ENCODE measurements at regions not wholly inside any gene's neighbourhood (a gene's known extent, or its start where the extent isn't known, plus 50 kb on each side); places are given as distances from the start of the nearest gene placed in this dataset.

DNA sequence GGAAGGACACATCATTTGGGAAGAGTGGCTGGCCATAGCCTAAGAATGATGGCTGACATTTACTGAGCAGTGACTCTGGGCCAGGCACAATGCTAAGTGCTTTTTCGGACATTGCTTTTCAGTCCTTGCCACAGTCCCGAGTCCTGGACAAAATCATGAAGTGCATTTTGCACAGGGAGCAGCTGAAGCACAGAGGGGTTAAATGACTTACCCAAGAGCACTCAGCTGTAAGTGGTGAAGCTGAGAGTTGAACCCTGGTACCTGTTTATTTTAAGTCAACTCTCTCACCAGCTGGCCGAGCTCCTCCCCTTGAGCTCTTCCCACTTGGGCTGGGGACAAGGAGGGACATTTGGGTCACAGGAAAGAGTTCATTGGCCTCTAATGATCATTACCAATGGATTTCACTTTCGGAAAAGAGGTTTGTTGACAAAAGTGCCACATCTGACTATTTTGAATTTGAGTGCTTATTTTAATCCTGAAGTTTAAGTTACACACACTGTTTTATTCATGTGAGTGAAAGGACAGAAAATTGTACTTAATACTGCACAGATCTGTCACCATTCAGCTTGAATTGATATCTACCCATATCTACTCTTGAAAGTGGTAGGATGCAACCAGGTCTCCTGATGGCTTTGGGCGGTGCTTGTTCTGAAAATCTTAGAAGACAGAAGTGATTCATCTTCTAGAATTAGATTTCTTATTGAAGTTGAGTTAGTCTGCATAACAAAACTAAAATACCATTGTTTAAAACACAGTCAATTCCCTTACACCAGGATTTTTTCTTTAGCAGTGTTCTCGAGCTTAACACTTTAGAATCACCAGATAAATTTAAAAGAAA is 368.7 kb upstream of the PROK2 start:
- in situ Hi-C loops (cut with MboI; ENCODE audit: low sequenced_read_pairs): no loop called here

DNA sequence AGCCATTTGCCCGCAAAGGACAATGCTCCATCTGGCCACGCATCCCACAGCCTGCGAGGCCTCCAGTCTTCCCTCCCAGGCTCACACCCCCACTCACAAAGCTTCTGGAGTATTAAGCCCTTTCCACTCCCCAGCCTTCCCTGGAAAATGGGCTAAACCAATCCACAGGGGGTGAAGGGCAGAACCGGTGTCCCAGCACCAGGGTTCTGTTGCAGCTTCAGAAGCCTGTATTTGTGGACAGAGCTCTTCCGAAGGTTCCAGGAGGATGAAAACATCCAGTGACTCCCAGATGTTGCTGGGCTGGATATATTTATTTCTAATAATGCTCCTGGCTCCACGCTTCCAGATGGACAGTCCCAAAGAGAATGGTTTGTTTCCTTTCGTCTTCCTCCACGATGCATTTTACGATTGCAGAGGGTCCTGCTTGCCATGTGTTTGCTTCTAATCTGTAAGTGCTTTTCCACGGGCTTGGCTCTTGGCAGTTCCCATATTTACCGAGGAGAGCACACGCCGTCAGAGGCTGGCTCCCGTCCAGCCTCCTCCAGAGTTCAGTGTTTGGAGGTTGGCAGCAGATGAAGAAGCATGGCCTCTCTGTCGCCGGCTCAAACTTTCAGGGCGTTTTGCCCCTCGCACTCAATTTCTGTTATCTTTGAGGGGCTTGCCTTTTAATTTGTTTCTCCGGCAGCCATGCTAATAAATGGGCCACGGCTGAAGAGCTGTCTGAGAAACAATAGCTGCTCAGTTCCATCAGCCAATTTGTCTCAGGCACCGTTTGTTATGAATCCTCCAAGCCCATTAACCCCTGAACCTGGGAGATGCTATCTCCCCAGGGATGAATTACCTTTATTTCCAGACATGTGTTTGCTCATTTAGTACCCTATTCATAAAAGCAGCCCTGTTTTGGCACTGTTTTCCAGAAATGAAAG is 367.9 kb upstream of the PROK2 start:
- in situ Hi-C loops (cut with MboI; ENCODE audit: low sequenced_read_pairs): no loop called here

DNA sequence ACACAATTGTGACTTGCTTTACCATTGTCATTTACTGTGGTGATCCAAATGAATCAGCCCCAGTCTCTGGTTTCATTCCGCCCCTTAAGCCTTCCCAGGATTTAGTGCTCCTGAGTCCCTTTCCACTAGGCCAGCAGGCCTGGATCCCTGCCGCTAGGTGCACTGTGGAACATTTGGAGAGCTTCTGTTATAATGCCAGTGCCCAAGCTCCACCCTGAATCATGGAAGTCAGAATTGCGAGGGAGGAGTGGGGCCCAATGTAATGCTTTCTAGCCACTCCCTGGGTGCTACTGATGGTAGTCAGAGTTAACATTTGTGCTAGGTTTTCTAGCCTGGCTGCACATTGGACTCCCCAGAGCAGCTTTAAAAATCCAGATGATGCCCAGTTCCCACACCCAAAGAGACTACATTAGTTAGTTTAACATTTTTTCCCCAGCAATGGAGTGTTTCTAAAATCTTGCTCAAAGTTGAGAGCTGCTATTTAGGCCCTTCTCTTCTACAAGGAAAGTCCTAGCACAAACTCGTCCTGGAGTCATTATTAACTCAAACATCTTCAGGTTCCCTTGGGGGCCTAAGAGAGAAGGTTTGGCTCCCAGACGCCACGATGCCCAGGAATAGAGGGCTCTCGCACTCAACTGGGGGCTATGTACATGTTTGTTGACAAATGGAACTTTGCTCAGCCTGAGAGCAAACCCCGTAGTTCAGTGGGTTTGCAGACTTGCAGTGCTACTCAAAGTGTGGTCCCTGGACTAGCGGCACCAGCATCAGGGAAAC is 366.7 kb upstream of the PROK2 start:
- in situ Hi-C loops (cut with MboI; ENCODE audit: low sequenced_read_pairs): no loop called here

DNA sequence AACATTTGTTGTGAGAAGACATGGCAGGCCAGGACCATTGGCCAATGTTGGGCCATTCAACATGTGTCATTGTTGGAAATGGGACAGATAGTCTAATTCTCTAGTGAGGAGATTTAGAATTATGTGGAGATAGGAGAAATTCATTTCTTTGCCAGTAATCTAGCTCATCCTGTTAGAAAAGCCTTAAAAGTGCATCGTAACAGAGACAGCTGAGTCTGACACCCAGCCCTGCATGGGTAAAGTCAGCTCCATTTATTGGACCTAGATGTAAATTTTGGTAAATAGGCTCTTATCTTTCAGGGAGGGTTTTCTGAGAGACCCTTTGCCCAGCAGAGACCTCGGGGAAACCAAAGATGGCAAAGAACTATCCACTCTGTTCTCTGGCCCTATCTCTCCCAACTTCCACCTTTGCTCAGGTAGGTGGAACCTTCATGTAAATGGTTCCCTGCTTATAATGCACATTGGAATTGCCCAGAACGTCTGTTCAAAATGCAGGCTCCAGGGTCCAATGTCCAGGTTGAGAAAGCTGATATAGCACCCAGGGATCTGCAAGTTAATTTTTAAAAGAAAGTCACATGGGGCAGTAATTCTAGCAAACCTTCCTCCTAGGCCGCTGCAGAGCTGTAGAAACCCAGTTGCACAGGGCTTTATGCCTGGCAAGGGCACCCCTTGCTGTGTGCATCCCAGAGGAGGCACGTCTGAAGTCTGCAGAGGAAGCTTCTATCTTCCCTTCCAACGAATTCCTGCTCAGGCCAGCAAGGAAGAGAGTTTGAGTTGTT is 365.9 kb upstream of the PROK2 start:
- in situ Hi-C loops (cut with MboI; ENCODE audit: low sequenced_read_pairs): no loop called here

DNA sequence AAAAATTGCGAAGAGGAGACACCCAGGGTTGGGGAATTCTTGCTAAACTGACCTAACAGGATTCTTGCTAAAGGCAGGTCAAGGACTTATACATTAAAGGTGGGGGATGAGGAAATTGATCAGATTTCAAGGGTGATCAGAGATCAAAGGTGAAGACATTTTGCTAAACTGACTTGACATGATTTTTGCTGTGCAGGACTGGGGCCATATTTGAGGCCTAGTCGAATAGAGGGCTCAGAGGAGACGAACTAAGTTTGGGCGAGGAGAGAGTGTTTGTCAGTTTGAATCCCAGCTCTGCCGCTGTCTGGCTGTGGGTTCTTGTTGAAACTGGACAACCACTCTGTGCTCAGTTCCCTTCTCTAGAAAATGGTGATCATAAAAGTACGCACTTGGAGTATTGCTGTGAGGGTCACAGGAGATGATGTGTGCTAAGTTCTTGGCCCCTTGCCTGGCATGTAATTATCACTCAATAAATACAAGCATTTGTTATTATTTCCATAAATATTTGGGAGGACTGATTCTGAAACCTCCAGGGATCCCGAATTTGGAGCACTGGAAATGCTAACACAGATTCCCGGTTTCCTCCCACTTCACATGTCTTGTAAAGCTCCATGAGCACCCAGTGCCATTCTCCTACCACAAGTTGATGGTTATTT is 364.8 kb upstream of the PROK2 start:
- in situ Hi-C loops (cut with MboI; ENCODE audit: low sequenced_read_pairs): no loop called here

DNA sequence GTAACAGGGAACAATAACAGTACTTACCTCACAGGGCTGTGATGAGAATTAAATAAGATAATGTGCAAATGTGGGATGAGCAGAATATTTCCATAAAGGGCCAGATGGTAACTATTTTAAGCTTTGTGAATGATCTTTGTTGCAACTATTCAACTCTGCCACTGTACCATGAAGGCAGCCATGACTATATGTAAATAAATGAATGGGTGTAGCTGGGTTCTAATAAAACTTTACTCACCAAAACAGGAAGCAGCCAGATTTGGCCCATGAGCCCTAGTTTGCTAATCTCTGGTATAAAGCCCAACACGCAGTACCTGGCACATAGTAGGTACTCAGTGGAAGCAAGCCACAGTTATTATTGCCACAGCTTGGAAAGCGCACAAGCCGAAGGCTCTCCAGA is 362.7 kb upstream of the PROK2 start:
- in situ Hi-C loops (cut with MboI; ENCODE audit: low sequenced_read_pairs): no loop called here

DNA sequence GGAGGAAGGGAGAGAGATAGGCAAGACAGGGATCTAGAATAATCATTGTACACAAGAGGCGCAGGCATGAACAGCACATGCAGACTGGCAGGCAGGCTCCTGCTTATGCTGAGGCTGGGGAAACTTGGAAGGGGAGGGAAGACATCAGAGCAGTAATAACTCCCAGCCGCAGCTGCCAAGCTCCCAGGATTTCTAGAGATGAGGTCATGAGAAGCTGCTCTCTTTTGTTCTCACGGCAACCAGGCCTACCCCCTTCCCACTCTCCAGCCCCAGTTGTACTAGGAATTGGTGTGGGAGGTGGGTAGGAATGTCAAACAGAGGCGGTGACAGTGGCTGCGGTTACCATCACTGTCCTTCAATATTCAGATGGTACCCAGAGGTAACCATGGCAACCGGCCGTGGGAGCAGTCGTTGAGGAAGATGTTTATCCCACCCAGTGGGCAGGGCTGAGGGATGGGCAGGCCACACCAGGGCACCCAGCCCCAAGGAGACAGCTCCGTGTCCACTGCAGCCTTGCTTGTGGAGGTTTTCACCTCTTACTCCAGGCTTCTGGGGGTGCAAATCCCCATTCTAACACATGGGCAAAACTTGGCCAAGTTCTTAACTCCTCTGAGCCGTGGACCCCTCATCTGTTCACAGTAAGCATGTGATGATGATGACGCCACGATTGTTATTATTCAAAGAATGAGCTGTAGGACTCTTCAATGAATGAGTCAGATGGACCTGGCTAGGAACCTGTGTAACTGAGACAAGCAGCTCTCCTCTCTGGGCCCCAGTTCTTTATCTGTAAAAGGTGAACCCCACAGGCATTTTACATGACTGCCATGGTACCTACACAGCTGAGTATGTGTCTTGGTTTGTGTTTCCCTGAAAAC is 360.8 kb upstream of the PROK2 start:
- in situ Hi-C loops (cut with MboI; ENCODE audit: low sequenced_read_pairs): no loop called here

DNA sequence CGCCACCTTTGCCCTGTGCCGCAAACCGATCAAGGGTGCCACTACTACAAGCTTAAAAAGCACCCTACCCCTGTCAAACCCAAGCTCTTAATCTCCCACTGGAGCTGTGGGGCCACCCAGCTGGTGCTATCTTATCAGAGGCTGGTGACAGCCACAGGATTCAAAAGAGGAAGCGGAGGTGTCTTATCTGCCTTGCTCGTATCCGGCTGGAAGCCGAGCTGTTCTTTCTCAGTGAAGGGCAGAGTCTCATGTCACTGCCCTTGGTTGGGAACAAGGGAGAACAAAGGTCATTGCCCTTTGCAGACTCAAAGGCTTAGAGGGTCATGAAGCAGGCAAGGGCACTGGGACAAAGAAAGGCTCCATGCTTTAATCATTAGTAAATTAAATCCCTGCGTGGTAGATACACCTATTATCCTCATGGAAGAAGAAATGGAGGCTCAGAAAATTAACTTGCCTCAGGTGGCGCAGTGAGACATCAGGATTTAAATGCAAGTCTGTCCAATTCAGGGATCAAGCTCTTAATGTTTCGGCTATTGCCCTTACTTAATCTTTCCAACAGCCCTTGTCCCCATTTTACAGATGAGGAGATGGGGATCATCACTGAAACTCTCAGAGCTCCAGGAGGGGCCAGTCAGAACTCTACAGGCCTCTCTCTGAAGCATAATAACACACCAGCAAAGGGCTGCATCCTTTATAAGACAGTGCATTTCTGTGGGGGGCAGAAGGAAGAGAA is 360.0 kb upstream of the PROK2 start:
- in situ Hi-C loops (cut with MboI; ENCODE audit: low sequenced_read_pairs): no loop called here

DNA sequence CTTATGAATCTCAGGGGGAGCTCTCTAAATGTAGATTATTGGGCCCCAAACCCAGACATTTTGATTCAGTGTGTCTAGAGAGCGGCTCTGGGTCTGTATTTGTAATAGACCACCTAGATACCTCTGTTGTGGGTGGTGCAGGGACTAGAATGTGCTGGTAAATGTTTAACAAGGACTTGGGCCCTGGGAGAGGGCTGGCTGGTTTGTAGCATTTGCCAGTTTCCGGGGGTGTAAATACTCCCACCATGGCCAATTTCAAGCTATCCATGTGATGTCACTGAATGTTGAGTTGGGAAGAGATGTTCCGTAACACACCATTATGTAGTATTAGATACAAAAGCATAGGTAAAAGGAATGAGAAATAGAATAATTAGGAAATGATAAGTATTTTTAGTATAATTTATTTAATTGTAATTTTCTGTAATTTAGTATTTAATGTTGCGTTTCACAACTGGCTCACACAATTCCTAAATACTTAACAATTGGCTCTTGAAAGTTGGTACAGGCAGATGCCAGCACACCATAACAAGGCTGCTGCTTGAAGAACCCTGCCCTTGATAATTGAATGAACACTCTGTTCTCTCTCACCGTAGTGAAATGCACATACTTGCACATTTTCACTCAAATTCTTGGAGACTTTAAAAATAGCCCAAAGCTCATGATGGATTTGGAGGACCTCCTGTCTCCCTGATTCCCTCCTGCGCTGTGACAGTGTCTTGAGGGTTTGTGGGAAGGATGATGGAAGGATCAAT is 359.2 kb upstream of the PROK2 start:
- in situ Hi-C loops (cut with MboI; ENCODE audit: low sequenced_read_pairs): no loop called here

DNA sequence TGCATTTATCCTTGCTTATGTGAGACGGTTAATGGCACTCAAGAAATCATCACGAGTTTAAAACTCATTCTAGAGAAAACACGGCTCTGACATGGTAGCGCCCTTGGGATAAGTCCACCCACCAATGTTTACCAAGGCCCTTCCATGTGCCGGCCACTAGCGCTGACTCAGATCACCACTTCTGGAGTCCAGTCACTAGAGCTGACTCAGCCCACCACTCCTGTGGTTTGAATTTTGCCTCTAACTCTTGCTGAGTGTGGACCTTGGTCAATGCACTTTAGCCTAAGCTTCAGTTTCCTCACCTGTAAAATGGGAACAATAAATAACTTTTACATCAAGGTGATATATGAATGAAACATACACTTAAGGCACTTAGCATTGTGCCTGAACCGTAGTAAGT is 358.4 kb upstream of the PROK2 start:
- in situ Hi-C loops (cut with MboI; ENCODE audit: low sequenced_read_pairs): no loop called here

DNA sequence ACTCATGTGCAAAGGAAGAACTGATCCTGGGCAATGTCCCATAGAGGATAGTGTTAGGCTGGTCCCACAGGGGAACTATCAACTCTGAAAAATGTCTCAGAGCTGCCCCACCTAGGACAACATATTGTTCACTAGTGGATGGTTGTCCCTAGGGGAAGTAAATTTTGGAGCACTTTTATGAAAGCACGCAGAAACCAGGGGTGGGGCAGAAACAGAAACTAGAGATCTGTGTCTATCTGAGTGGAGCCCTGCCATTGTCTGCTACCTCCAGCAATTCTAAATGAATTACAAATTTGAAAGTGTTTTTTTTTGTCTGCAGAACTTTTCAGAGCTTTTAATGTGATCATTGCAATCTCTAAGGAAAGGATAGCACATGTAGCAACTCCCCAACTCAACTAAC is 357.1 kb upstream of the PROK2 start:
- in situ Hi-C loops (cut with MboI; ENCODE audit: low sequenced_read_pairs): no loop called here

DNA sequence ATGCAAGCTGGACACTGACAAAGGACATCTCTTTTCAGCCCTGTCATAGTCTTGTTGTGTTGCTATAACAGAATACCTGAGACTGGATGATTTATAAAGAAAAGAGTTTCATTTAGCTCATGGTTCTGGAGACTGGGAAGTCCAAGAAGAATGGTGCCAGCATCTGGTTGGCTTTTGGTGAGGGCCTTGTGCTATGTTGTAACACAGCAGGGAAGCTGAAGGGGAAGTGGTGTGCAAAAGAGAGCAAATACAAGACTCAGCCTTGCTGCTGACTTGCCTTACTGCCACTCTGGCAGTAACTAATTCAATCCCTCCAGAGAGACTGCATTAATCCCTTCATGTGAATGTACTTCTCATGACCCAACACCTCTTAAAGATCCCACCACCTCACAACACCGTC is 356.3 kb upstream of the PROK2 start:
- in situ Hi-C loops (cut with MboI; ENCODE audit: low sequenced_read_pairs): no loop called here

DNA sequence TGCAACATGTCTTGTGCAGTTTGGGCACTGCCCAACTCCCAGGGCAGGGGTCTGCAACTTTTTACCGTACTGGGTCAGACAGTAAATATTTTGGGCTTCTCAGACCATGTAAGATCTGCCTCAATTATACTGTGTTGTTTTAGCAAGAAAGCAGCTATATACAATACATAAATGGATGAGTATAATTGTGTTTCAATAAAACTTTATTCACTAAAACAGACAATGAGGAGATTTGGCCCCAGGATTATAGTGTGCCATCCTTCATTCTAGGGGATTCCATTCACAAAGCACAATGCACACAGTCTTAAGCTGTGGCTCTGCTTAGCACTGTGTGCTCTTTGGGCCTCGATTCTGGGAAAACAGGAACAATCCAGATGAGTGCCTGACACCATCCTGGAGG is 354.4 kb upstream of the PROK2 start:
- in situ Hi-C loops (cut with MboI; ENCODE audit: low sequenced_read_pairs): no loop called here

DNA sequence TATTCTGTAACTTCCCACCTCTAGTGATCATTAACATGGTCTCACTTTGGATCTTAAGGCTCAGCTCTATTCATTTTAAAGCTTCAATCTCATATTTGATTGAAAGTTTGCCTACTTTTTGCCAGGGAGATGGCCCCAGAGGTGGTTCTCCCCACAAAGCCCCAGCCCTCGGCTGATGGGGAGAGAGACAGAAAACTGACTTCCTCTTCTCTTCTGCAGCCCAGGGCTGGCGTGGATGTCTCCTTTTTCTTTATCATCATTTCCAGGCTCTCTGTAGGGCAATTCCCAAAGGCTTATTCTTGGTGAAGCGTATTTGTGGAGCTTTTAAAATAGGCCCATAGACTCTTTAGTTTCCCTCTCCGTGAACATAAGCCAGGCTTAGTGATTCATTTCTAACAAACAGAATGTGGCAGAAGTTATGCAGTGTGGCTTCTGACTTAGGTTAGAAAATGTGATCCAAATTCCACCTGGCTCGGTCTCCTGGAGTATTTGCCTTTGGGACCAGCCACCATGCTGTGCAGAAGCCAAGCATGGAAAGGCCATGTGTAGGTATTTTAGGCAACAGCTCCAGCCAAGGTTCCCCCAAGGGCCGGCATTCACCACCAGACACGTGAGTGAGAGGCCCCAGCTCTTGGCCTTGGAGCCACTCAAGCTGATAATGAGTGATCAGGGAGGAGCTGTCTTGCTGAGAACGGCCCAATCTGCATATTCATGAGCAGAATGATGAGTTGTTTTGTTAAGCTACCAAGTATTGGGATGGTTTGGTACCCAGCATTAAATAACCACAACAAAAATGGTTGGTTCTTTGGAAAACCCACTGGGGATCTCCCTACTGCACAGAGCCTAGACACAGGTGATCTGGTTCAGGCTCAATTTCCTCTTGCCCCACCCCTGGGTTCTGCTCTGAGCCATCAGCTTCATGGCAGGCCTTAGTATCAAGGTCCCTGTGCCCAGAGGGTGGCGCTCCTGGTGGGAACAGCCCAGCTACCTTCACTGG is 353.2 kb upstream of the PROK2 start:
- in situ Hi-C loops (cut with MboI; ENCODE audit: low sequenced_read_pairs): no loop called here

DNA sequence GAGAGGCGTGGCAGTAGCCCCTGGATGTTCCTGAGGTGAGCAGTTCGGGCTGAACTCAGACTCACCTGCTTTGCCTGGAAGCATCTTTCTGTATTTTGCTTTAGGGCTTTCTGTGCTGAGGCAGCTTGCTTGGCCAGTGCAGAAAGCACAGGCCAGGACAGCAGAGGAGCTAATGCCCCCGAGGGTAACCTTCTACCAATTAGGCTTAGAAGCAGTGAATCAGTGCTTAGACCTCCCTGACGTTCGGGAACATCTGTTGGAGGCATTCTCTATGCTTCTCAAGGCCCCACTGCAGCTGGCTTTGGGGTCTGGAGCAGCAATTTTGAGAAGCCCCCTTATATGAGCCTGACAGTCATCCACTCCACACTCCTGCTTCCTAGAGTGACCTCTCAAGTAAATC is 350.7 kb upstream of the PROK2 start:
- in situ Hi-C loops (cut with MboI; ENCODE audit: low sequenced_read_pairs): no loop called here

DNA sequence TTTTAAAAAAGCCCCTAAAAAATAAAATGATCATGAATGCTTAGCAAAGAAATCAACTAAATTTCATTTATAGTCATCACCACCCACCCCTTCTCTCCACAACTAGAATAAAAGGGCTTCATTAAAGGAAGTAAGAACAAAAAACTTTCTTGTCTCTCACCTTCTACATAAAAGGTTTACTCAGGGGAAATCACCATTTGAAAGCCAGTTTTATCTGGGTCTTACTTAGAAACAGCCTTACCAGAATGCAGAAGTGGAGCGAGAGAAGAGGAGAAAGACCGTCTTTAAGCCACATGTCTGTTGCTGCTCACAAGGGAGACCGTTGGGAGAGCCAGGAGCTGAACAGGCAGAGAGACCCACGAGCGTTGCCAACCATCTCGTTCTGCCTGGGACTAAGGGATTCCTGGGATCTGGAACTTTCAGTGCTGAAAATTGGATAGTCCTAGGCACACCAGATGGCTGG is 350.1 kb upstream of the PROK2 start:
- in situ Hi-C loops (cut with MboI; ENCODE audit: low sequenced_read_pairs): no loop called here

Measured in HL-60/S4 treated with phorbol 12-myristate 13-acetate at 8.2 ng/mL for 4 days and 3 days (cell line).